A549 (cell line): ENCODE measurements at regions not wholly inside any gene's neighbourhood (a gene's known extent, or its start where the extent isn't known, plus 50 kb on each side); places are given as distances from the start of the nearest gene placed in this dataset.

Source experiments
- ATAC-seq, 2 experiments: fragments of 200-7000 bp in 1 of 2; fragments of >200 bp in 1 of 2; cut with Nextera tagmentation in 1 of 2; cut with Tn5 transposase in 1 of 2; 3 replicates each; pipeline versions ENCODE4 v1.8.0 to v1.9.1; 2018 to 2020; ENCODE audit warnings: mild to moderate bottlenecking in 1 of 2, moderate library complexity in 1 of 2
- CTCF ChIA-PET: fragments of 300-600 bp; sonication (Branson Sonifier 250); formaldehyde crosslinking; extraction: SDS; loops from one replicate; lab custom pipeline; 2021; ENCODE audit warnings: antibody characterized with exemption, inconsistent platforms; lab: Yijun Ruan, JAX
- POLR2A ChIA-PET: fragments of 350-600 bp; formaldehyde crosslinking; extraction: SDS; loops from one replicate; lab custom pipeline; 2021; ENCODE audit warnings: antibody characterized with exemption, inconsistent platforms; lab: Yijun Ruan, JAX
- DNase-seq, 2 experiments: peaks; one replicate each; pipeline versions ENCODE4 v3.0.0 to v3.0.0-alpha.2; 2011 to 2016; ENCODE audit warnings: low read depth in 1 of 2, low spot score in 1 of 2
- FAIRE-seq: peaks from 2 replicates; lab custom pipeline; 2011; peaks lifted over from hg19 to GRCh38; lab: Jason Lieb, UNC
- H3K27ac ChIP-seq, 2 experiments: fragments of >200 bp; sonication (Bioruptor Twin); formaldehyde crosslinking; 3 replicates each; pipeline ENCODE4 v1.5.1; 2016 to 2017
- H3K4me1 ChIP-seq: fragments of >200 bp; sonication (Bioruptor Twin); formaldehyde crosslinking; 3 replicates; pipeline ENCODE4 v1.6.1; 2016
- H3K4me2 ChIP-seq: fragments of >200 bp; sonication (Bioruptor Twin); formaldehyde crosslinking; 3 replicates; pipeline ENCODE4 v1.6.1; 2016
- H3K4me3 ChIP-seq: fragments of >200 bp; sonication (Bioruptor Twin); formaldehyde crosslinking; 3 replicates; pipeline ENCODE4 v1.5.1; 2016
- H3K9me3 ChIP-seq: fragments of >200 bp; sonication (Bioruptor Twin); formaldehyde crosslinking; 3 replicates; pipeline ENCODE4 v1.6.1; 2016
- ATOH8 ChIP-seq: fragments of 250-450 bp; sonication (Bioruptor Pico); IDR thresholded peaks from 2 replicates; pipeline ENCODE4 v1.5.0; 2020; ENCODE audit warnings: low read depth, mild to moderate bottlenecking, moderate library complexity
- BHLHE40 ChIP-seq: IDR thresholded peaks from 2 replicates; pipeline ENCODE4 v1.6.1; 2012; ENCODE audit warnings: low read depth, low read length, inconsistent platforms
- CBX2 ChIP-seq: fragments of 200-600 bp; sonication (generic); IDR thresholded peaks from 2 replicates; pipeline ENCODE4 v1.6.1; 2016; ENCODE audit warnings: low read depth, mild to moderate bottlenecking, borderline replicate concordance
- CBX8 ChIP-seq: fragments of 200-600 bp; sonication (generic); IDR thresholded peaks from 2 replicates; pipeline ENCODE4 v1.6.1; 2016
- CHD4 ChIP-seq: fragments of 200-600 bp; sonication (generic); IDR thresholded peaks from 2 replicates; pipeline ENCODE4 v1.6.1; 2016; ENCODE audit warnings: antibody characterized with exemption, mild to moderate bottlenecking, borderline replicate concordance
- E2F6 ChIP-seq: IDR thresholded peaks from 2 replicates; pipeline ENCODE4 v1.6.1; 2012; ENCODE audit warnings: low read depth, borderline replicate concordance
- EHF ChIP-seq: fragments of 250-450 bp; sonication (Bioruptor Pico); IDR thresholded peaks from 2 replicates; pipeline ENCODE4 v1.5.0; 2020; ENCODE audit warnings: mild to moderate bottlenecking
- EHMT2 ChIP-seq: fragments of 200-600 bp; sonication (generic); IDR thresholded peaks from 2 replicates; pipeline ENCODE4 v1.6.1; 2016; ENCODE audit warnings: antibody characterized with exemption, low read depth, mild to moderate bottlenecking, moderate library complexity
- ESRRA ChIP-seq: fragments of 150-350 bp; IDR thresholded peaks from 2 replicates; pipeline ENCODE4 v1.6.1; 2014; ENCODE audit warnings: mild to moderate bottlenecking, low read length, borderline replicate concordance
- FOSB ChIP-seq: fragments of 250-450 bp; sonication (Bioruptor Pico); IDR thresholded peaks from 2 replicates; pipeline ENCODE4 v1.5.0; 2020; ENCODE audit warnings: mild to moderate bottlenecking, moderate library complexity
- FOXS1 ChIP-seq: fragments of 250-450 bp; sonication (Bioruptor Pico); IDR thresholded peaks from 2 replicates; pipeline ENCODE4 v1.5.0; 2020; ENCODE audit warnings: mild to moderate bottlenecking, moderate library complexity
- HDAC2 ChIP-seq: fragments of 200-600 bp; sonication (generic); IDR thresholded peaks from 2 replicates; pipeline ENCODE4 v1.6.1; 2016
- HOXA7 ChIP-seq: fragments of 250-450 bp; sonication (Bioruptor Pico); IDR thresholded peaks from 2 replicates; pipeline ENCODE4 v1.5.0; 2020; ENCODE audit warnings: mild to moderate bottlenecking, moderate library complexity
- HOXB5 ChIP-seq: fragments of 250-450 bp; sonication (Bioruptor Pico); IDR thresholded peaks from 2 replicates; pipeline ENCODE4 v1.5.0; 2020; ENCODE audit warnings: mild to moderate bottlenecking, moderate library complexity
- JUN ChIP-seq, 2 experiments: fragments of >200 bp; sonication (Bioruptor Twin); formaldehyde crosslinking; IDR thresholded peaks; 2 replicates in 1 of 2; 3 replicates in 1 of 2; pipeline ENCODE4 v1.6.1; 2016 to 2017
- JUNB ChIP-seq: fragments of >200 bp; sonication (Bioruptor Twin); formaldehyde crosslinking; IDR thresholded peaks from 2 replicates; pipeline ENCODE4 v1.6.1; 2016
- MAFK ChIP-seq: fragments of 450-650 bp; IDR thresholded peaks from 2 replicates; pipeline ENCODE4 v1.6.1; 2014; ENCODE audit not compliant: partially characterized antibody
- MYC ChIP-seq: IDR thresholded peaks from 2 replicates; pipeline ENCODE4 v1.6.1; 2012; ENCODE audit warnings: mild to moderate bottlenecking, inconsistent platforms, low read length, improper control_type of control experiment, borderline replicate concordance
- PHF8 ChIP-seq: fragments of 200-600 bp; sonication (generic); IDR thresholded peaks from 2 replicates; pipeline ENCODE4 v1.6.1; 2016; ENCODE audit warnings: low read depth, mild to moderate bottlenecking, antibody characterized with exemption, moderate library complexity, borderline replicate concordance
- POLR2AphosphoS2 ChIP-seq: conservative IDR thresholded peaks from 2 replicates; pipeline ENCODE4 v1.6.1; 2012; ENCODE audit warnings: low read length, improper control_type of control experiment, inconsistent platforms
- RCOR1 ChIP-seq: fragments of 150-350 bp; IDR thresholded peaks from 2 replicates; pipeline ENCODE4 v1.6.1; 2014; ENCODE audit warnings: antibody characterized with exemption, low read length, low read depth
- REST ChIP-seq: fragments of 200-600 bp; sonication (generic); IDR thresholded peaks from 2 replicates; pipeline ENCODE4 v1.6.1; 2016; ENCODE audit warnings: antibody characterized with exemption, mild to moderate bottlenecking, moderate library complexity
- RFX5 ChIP-seq: fragments of 450-650 bp; IDR thresholded peaks from 2 replicates; pipeline ENCODE4 v1.7.1; 2014; ENCODE audit warnings: antibody characterized with exemption, mild to moderate bottlenecking, moderate library complexity
- RNF2 ChIP-seq: fragments of 200-600 bp; sonication (generic); IDR thresholded peaks from 2 replicates; pipeline ENCODE4 v1.6.1; 2016; ENCODE audit warnings: low read depth, mild to moderate bottlenecking, antibody characterized with exemption, moderate library complexity, borderline replicate concordance
- TFCP2L1 ChIP-seq: fragments of 250-450 bp; sonication (Bioruptor Pico); IDR thresholded peaks from 2 replicates; pipeline ENCODE4 v1.5.0; 2021; ENCODE audit warnings: mild to moderate bottlenecking
- ZC3H11A ChIP-seq: fragments of 450-650 bp; IDR thresholded peaks from 2 replicates; pipeline ENCODE4 v1.6.1; 2014; ENCODE audit warnings: antibody characterized with exemption, mild to moderate bottlenecking
- WGBS: methylation state at CpG from one replicate; pipeline ENCODE4 v1.1.6; 2017; ENCODE audit errors: missing lambda C conversion rate; 5-methylcytosine and 5-hydroxymethylcytosine counted together
- TF ChIP-seq, protein P1 (sequence below): fragments of 250-450 bp; sonication (Bioruptor Pico); IDR thresholded peaks from 2 replicates; pipeline ENCODE4 v1.5.0; 2021; ENCODE audit warnings: mild to moderate bottlenecking, moderate library complexity, borderline replicate concordance
- TF ChIP-seq, protein P2 (sequence below): fragments of 450-650 bp; IDR thresholded peaks from 2 replicates; pipeline ENCODE4 v1.6.1; 2014; ENCODE audit warnings: antibody characterized with exemption
- TF ChIP-seq, protein P3 (sequence below): fragments of >200 bp; sonication (Bioruptor Twin); formaldehyde crosslinking; IDR thresholded peaks from 2 replicates; pipeline ENCODE4 v1.6.1; 2016

DNA sequence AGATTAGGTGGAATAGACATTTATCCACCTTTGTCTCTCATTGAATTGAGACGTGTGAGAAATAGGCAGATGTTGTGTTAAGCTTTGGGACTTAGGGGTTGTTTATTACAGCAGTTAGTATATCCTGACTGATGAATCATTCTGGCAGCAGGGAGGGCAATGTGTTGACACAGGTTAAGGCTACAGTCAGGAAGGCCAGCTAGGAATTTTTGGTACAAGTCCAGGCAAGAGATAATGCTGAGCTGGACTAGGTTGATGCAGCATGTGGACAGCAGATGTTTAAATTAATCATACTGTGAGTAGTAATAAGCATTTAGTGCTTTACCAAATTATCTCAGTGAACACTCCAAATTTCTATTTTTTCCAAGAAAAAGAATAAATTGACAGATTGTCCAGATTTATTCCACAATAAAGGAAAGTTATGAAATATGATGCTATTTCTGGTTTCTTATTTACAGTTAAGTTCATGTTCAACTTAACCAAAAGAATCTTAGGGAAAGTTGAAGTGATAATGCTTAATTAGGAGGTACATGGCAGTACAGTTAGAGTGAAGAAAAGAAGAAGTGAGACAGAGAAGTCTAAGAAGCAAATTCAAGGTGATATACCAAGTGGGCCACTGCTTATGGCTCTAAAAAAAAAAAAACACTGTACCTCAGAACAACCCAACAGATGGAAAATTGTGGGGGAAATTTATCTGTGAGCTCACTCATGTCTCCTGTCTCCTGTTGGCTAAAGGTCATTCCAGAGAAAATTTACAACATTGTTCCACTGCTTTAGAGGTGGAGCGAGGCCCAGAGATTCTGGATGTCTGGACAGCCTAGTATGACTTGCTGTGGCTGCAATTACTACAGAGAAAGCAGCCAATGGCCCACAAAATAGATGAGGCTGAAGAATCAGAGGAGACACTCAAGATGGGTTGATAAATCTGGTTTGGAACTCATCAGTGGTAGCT is 102.7 kb upstream of the C21orf91 start:
- no peak for FAIRE-seq
- CTCF ChIA-PET, result interaction anchor here (0.7 to 1.5 kb wide), 2 partner anchors 242 to 512 kb away, joined by 3 to 5 read pairs; no protein-coding TSS in a partner anchor
- H3K4me1 ChIP-seq, result no peaks in the 10 kb centered on the region
- POLR2A ChIA-PET, result no interaction called here
- no peak overlapping the region for H3K4me3 ChIP-seq
- DNase-seq, result no peak
- H3K4me2 ChIP-seq, result no peak overlapping the region
- H3K9me3 ChIP-seq, result no peaks in the 10 kb centered on the region
- ATAC-seq, result no peak
- no peak overlapping the region for H3K27ac ChIP-seq
- 0% methylated on average over 1 of the region's 2 CpGs for WGBS
- TF ChIP-seq EHF (no peak), FOSB (CRISPR knock-in tag) (no peak), BHLHE40 (no peak), MAFK (no peak), ESRRA (no peak), CBX2 (no peak), POLR2AphosphoS2 (no peak), HOXB5 (CRISPR knock-in tag) (no peak), MYC (no peak), JUN (IDR thresholded peaks at IDR 0.05) (no peak), EHMT2 (no peak), HOXA7 (CRISPR knock-in tag) (no peak)

GRCh38 chr21:17915976-17916375 is 96.8 kb upstream of the C21orf91 start:
- POLR2A ChIA-PET, result no interaction called here
- DNase-seq (no peak), FAIRE-seq (no peak), ATAC-seq (no peak)
- H3K4me1 ChIP-seq, result no peaks in the 10 kb centered on the region
- H3K9me3 ChIP-seq, result no peaks in the 10 kb centered on the region
- no peak overlapping the region for H3K4me3 ChIP-seq
- 4% methylated on average over 2 of the region's 3 CpGs for WGBS
- CTCF ChIA-PET, result no interaction called here
- no peak overlapping the region for H3K27ac ChIP-seq
- H3K4me2 ChIP-seq, result no peak overlapping the region
- no peak for TF ChIP-seq FOXS1
- TF ChIP-seq REST, result no peak
- no peak for TF ChIP-seq CHD4
- TF ChIP-seq RNF2, result no peak
- TF ChIP-seq, protein P1, sequence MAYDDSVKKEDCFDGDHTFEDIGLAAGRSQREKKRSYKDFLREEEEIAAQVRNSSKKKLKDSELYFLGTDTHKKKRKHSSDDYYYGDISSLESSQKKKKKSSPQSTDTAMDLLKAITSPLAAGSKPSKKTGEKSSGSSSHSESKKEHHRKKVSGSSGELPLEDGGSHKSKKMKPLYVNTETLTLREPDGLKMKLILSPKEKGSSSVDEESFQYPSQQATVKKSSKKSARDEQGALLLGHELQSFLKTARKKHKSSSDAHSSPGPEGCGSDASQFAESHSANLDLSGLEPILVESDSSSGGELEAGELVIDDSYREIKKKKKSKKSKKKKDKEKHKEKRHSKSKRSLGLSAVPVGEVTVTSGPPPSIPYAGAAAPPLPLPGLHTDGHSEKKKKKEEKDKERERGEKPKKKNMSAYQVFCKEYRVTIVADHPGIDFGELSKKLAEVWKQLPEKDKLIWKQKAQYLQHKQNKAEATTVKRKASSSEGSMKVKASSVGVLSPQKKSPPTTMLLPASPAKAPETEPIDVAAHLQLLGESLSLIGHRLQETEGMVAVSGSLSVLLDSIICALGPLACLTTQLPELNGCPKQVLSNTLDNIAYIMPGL (CRISPR knock-in tag), result no peak
- no peak for TF ChIP-seq HDAC2
- no peak for TF ChIP-seq EHF
- no peak for TF ChIP-seq CBX2
- TF ChIP-seq JUNB, result no peak
- no peak for TF ChIP-seq PHF8
- TF ChIP-seq E2F6, result no peak
- TF ChIP-seq TFCP2L1 (CRISPR knock-in tag), result no peak
- TF ChIP-seq ZC3H11A, result no peak
- no peak for TF ChIP-seq ATOH8
- TF ChIP-seq RFX5, result no peak
- no peak for TF ChIP-seq CBX8
- TF ChIP-seq, protein P2, sequence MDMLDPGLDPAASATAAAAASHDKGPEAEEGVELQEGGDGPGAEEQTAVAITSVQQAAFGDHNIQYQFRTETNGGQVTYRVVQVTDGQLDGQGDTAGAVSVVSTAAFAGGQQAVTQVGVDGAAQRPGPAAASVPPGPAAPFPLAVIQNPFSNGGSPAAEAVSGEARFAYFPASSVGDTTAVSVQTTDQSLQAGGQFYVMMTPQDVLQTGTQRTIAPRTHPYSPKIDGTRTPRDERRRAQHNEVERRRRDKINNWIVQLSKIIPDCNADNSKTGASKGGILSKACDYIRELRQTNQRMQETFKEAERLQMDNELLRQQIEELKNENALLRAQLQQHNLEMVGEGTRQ, result no peak
- TF ChIP-seq, protein P3, sequence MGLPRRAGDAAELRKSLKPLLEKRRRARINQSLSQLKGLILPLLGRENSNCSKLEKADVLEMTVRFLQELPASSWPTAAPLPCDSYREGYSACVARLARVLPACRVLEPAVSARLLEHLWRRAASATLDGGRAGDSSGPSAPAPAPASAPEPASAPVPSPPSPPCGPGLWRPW, result no peak
- TF ChIP-seq RCOR1, result no peak
